ENCODE measurements at regions not wholly inside any gene's neighbourhood (a gene's known extent, or its start where the extent isn't known, plus 50 kb on each side); places are given as distances from the start of the nearest gene placed in this dataset.

GRCh38 chr1:232891656-232892317 is 58.6 kb upstream of the NTPCR start:
- DNase-seq (ENCODE audit: low spot score), result no peak

GRCh38 chr1:232893481-232894313 is 56.7 kb upstream of the NTPCR start:
- DNase-seq (ENCODE audit: low spot score), result no peak

GRCh38 chr1:232894436-232894835 is 56.0 kb upstream of the NTPCR start:
- DNase-seq (ENCODE audit: low spot score), result no peak

DNA sequence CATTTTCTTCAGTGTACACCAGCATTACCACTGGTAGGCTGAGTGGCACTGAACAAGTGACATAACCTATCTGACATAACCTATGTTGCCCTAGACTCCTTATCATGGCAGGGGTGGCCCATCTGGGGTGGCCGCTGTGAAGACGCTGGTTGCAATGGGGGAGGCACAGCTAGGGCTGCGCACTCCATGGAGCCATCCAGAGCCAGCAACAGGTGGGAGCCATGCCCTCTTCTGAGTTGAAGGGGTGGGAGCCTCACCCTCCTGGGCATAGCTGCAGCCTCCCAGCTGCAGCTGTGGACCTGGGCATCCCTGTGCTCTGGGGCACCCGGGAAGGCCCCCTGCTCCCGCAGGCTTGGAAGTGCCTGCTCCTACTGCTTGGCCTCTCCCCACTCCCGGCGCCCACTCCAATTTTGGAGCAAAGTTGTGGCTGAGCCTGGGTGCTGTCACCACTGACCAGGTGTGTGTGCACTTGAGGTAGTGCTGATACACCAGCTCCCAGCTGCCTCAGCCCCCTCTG is 52.4 kb upstream of the NTPCR start:
- DNase-seq (ENCODE audit: low spot score), result no peak

DNA sequence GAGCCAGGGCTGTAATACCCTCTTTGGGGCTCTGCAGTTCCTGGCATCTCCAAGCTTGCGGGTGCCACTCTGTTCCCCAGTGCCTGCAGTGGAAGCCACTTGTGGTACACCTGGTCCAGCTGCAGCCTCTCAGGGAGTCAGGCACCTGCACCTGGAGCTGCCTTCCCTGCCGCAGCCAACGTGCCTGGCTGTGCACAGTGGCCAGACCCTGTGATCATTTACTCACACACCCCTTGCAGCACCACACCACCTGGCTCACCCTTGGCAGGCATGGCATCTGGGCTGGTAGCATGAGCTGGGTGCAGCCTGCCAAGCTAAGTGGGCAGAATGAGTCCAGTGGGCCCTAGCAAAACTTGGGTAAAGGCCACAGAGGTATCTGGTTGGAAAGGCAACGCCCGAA is 51.1 kb upstream of the NTPCR start:
- no peak for DNase-seq (ENCODE audit: low spot score)

DNA sequence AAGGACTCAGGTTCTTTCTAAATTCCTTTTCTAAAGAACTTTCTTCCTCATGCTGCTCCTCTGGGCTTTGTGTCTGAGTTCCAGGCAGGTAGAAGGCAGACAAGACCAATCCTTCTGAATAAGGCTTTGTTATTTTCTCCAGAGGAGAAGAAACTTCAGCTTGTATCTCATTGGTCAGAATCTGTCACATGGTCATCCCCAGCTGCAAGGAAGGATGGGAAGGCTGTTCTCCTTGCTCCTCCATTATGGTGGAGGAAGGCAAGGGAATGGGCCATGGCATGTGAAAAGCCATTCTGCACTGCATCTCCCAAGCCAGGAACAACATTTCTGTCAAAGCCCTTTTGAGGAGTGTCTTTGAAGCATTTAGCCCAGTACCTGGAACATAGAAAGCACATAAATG is 50.6 kb upstream of the NTPCR start:
- DNase-seq (ENCODE audit: low spot score), result no peak
